Suppressor macrophage (primary cell): ENCODE measurements at regions not wholly inside any gene's neighbourhood (a gene's known extent, or its start where the extent isn't known, plus 50 kb on each side); places are given as distances from the start of the nearest gene placed in this dataset.
"Not testable (repeated sequence)": the region's sequence is repeated elsewhere in the genome, so short reads cannot be mapped to it uniquely, and the experiment has no call there.

Experiments used
- DNase-seq, 4 experiments: peaks; one replicate each; pipeline ENCODE4 v3.0.0-alpha.2; 2020 to 2022

- DNase-seq: no peak
These were observed 178.6 kb downstream of the ZNF674 start for GRCh38 chrX:46366381-46367207.

GRCh38 chrX:46354481-46354880 lies 190.7 kb downstream of the ZNF674 start:
- no peak for DNase-seq

- DNase-seq: no peak
These were observed 203.4 kb downstream of the ZNF674 start for GRCh38 chrX:46341767-46342322.

GRCh38 chrX:46340696-46341095 lies 204.5 kb downstream of the ZNF674 start:
- DNase-seq: no peak

GRCh38 chrX:46333550-46333949 lies 211.7 kb downstream of the ZNF674 start:
- DNase-seq: no peak

- DNase-seq: no peak
These were observed 214.2 kb downstream of the ZNF674 start for GRCh38 chrX:46330981-46331380.

GRCh38 chrX:46330513-46330912 lies 214.7 kb downstream of the ZNF674 start:
- DNase-seq: no peak

GRCh38 chrX:46328133-46328532 lies 217.1 kb downstream of the ZNF674 start:
- no peak for DNase-seq

- DNase-seq: no peak
These were observed 217.6 kb downstream of the ZNF674 start for GRCh38 chrX:46327566-46328115.

- peak in 1 of 4 experiments; percentile 8 for DNase-seq
These were observed 219.1 kb downstream of the ZNF674 start for GRCh38 chrX:46326161-46326560.

GRCh38 chrX:46325312-46325877 lies 219.8 kb downstream of the ZNF674 start:
- DNase-seq: no peak

GRCh38 chrX:46324166-46324565 lies 221.1 kb downstream of the ZNF674 start:
- no peak for DNase-seq

- DNase-seq: not testable (repeated sequence)
These were observed 222.3 kb downstream of the ZNF674 start for GRCh38 chrX:46322929-46323328.

GRCh38 chrX:46321676-46322075 lies 223.5 kb downstream of the ZNF674 start:
- DNase-seq: peak in 2 of 4 experiments; percentile 10 to 30

GRCh38 chrX:46319750-46320149 lies 225.5 kb downstream of the ZNF674 start:
- DNase-seq: no peak

GRCh38 chrX:46318551-46318950 lies 226.7 kb downstream of the ZNF674 start:
- no peak for DNase-seq

- no peak for DNase-seq
These were observed 228.1 kb downstream of the ZNF674 start for GRCh38 chrX:46317163-46317562.

- no peak for DNase-seq
These were observed 233.6 kb downstream of the ZNF674 start for GRCh38 chrX:46311581-46312120.

GRCh38 chrX:46310815-46311497 lies 234.3 kb downstream of the ZNF674 start:
- no peak for DNase-seq

- no peak for DNase-seq
These were observed 237.1 kb downstream of the ZNF674 start for GRCh38 chrX:46308110-46308509.

GRCh38 chrX:46306103-46306502 lies 239.1 kb downstream of the ZNF674 start:
- no peak for DNase-seq

- no peak for DNase-seq
These were observed 239.8 kb downstream of the ZNF674 start for GRCh38 chrX:46305431-46305830.

- DNase-seq: no peak
These were observed 243.3 kb downstream of the ZNF674 start for GRCh38 chrX:46301903-46302302.
